COLO829 (cell line): ENCODE measurements at regions not wholly inside any gene's neighbourhood (a gene's known extent, or its start where the extent isn't known, plus 50 kb on each side); places are given as distances from the start of the nearest gene placed in this dataset.

ENCODE experiments used
- DNase-seq: peaks from one replicate; pipeline ENCODE4 v3.0.0; 2012; ENCODE audit warnings: low spot score

DNA sequence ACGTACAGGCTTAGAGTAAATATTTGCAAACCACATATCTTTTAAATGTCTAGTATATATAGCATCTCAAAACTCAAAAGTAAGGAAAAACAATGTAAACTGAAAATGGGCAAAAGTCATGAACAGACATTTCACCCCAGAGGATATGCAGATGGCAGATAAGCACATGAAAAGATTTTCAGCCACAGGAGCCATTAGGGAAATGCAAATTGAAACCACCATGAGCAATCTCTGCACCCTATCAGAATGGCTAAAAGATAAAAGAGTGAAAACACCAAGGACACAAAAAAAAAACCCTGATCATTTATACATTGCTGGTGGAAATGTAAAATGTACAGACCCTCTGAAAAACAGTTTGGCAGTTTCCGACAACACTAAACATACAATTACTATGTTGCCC, 292.7 kb downstream of the ZNF516 start:
- DNase-seq: no peak

DNA sequence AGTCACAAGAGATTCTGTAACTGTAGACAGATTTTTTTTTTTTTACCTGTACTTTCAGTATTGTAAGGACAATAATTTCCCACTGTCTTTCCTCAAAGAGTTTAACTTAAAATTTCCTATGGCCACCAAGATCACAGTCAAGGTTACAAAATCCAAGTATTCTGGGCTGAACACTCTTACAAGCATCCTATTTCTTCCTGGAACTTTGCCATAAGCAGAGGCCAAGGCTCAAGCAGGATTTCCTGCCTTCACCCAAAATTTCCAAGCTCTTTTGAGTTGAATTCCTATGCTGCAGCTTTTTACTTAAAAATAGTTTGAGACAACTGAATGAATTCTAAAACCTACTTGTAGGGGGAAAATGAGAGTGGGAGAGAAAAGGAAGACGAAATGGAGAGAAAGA, 299.4 kb downstream of the ZNF516 start:
- DNase-seq: no peak

DNA sequence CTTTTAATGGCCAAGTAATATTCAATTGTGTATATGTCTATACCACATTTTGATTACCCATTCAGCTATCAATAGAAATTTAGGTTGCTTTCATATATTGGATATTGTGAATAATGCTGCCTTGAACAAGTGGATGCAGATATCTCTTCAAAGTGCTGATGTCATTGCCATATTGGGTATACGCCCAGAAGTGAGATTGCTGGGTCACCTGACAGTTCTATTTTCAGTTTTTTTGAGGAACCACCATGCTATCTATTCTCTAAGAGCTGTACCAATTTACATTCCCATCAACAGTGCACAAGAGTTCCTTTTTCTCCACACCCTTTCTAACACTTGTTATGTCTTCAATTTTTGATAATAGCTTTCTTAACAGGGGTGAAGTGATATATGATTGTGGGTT, 306.9 kb downstream of the ZNF516 start:
- no peak for DNase-seq

DNA sequence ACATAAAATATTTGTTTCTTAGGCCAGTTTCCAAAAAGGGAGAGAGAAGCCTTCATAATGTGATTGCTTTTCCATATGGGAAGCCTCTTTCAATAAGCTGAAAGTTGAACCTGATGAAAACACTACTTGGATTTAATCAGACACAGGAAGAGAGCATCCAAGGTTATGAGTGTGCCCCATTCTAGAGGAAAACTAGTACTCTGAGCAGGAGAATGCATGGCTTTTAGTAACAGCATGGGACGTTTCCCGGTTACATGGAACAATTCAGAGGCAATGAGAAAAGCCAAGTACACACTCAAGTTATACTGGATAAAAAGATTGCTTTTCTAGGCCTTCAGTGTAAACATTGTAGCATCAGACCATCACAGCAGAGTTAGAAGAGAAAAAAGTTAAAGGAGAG, 315.8 kb downstream of the ZNF516 start:
- no peak for DNase-seq

DNA sequence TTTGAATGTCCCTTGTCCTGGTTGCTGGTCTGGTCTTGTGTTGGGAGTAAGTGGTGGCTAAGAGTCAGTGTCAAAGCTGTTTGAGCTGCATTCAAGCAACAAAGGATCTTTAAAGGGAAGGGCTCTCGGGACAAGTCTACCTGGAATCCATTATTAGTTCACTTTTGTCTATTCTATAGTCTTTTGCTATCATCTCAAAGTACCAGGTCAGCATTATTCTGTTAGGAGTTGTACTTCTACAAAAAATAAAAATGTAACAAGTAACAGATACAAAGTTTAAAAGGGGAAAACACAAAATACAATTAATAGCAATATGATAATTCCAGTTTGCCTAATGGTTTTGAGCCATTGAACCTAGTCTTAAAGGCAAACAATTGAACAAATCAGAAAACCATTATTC, 317.9 kb downstream of the ZNF516 start:
- no peak for DNase-seq

DNA sequence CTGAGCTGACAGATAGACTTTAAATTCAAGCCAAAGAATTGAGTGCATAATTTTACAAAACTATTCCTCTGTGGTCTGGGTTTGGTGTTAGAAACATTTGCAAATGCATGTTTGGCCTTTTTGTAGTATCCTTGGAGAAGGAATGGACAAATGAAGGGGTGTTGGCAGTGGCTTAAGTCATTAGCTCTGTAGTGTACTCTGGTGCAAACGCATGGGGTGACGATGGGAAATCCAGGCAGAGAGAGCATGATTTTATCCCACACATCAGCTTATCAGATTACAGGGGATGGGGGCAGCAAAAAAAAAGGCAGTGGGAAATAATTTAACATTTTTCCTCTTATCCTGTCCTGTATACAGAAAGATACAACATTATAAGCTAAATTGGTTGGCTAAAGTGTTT, 320.6 kb downstream of the ZNF516 start:
- no peak for DNase-seq

DNA sequence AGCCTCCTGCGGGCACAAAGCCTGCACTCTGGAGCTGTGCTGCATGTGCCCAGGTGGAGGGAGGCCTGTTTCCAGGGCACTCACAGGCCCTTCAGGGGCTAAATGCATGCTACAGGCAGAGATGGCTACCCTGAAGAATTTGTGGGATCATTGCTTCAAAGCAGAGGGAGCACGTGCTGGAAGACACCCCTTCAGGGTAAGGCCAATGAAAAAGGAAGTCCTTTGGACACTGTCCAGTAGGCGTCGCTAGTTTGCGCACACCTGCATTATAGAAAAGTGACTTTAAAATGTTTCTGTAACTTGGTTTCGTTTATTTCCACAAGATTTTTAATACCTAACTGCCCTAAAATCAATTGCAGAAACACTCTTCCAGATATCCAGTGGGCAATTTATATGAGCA, 325.3 kb downstream of the ZNF516 start:
- no peak for DNase-seq

DNA sequence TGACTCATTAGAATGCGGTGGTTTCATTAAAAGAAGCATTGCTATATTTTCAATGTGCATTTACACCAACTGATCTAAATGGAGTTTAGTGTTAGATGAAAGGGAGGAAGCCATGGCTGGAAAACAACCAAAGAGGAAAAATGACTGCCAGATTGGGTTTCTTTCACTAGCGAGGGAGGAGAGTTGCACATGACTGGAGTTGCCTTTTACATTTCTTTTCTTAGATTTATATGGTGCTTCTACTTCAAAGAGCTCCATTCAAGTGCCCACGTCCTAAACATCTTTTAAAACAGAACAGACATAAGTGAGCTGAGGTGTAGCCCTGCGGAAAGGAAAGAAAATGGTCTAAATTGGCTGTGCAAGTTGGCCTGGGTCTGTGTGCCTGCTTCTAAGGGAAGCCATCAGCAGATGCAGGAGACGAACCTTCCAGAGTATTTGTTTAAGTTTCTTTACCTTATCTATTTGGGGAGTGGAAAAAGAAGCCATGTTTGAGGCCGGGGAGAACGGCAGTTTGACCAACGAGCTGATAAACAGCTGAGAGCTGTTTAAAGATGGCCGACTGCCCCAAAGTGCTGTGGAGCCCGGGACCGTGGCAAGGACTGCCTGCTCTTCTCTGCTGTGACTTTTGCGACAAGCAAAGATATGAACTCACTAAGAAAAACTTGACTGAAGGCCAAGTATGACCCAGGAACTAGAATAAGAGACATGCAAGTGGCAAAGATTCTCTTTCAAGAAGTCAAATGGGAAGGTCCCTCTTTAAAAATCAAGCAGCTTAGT, 327.0 kb downstream of the ZNF516 start:
- peak; percentile 2 for DNase-seq

DNA sequence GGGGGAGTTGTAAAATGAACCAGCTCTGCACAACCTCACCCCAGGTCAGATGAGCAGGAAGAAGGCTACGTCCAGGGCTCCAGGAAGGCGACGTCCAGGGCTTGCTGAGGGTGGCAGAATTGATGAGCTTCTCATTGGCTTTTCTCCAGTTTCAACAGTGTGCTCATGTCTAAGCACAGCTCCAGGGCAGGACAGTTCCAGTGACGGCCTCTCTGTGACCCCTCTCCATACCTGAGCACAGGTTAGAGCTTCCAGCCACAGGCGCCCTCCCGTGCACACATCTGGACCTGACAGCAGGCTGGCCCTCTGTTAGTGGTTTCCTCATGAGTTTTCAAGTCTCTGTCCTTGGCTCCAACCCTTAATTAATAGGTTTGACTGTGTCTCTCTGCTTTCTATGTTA, 327.6 kb downstream of the ZNF516 start:
- DNase-seq: no peak

DNA sequence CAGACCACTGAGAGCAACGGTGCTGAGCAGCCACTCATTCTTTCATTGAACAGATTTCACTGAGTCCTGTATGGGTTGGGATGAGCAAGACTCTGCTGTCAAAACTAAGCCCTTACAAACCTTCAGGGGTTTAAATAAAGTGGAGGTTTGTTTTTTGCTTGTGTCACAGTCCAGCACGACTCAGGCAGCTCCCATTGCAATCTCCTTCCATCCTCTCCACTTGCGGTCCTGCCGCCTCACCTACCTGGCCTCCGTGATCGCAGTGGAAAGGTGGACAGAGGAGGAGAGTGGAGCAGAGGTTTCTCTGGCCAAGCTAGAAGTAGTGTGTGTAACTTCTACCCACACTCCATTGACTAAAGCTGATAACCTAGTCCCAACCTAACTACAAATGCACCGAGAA, 332.2 kb downstream of the ZNF516 start:
- DNase-seq: no peak

DNA sequence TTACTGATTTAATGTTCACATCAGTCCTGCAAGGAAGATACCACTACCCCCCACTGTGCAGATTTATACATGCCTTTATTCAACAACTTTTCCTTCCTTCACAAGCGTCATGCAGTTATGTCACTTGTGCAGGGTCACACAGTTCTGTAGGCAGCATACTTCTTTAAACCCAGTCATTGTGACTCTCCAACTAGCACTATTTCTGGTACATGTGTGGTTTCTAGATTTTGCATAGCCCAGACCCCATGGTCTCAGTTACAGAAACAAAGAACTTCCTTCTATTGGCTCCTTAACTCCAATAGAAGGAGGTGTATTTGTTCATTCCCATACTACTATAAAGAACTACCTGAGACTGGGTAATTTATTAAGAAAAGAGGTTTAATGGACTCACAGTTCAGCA, 333.1 kb downstream of the ZNF516 start:
- no peak for DNase-seq

DNA sequence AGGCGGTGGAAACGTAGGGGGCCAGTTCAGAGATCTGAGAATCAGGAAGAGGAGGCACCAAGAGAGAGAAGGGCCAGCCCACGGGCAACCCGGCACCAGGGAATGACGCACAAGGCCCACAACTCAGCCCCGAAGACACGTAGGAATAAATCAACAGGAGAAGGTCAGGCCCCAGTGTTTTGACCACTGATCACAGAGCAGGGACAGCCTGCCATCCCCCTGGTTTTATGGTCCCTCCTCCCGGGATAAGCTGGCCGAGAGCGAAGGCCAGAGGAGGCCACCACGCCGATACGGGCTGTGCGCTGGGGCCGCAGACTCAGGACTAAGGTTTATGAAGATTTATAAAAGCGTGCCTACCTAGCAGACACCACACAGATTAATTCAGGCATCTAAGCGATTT, 341.4 kb downstream of the ZNF516 start:
- DNase-seq: no peak

DNA sequence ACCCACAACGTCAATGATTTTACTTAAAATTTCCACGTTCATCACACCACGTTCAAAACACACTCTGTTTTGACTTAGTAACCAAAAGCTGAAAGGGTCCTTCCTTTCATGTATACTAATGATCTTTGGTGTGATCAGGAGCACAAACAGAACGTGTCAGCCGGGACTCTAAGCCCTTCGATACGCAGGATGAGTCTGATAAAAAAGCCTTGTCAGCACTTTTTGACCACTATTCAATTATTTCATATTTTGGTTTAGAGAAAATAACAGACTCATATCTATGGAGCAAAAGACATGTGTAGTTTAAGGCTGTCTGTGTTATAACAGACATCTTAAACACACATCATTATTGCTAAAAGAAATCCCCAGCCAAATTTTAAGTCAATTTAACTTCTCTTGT, 345.3 kb downstream of the ZNF516 start:
- DNase-seq: no peak

DNA sequence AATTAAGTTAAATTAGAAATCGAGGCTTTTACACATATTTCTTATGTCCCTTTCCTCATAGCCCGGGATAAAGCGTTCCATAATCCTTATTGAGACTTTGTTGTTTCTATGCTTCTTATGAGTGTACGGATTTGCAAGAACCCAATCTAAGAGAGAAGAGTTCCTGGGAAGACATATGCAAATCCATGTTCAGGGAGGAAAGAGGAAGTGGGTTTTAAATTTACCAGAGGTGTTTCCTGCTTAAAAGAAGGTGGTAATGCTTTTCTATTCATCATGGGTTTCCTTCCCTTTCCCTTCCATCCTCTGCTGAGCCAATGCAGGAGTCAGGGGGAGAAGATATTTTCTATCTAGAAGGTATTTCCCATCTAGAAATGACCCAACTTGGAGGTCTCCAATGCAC, 345.8 kb downstream of the ZNF516 start:
- no peak for DNase-seq

DNA sequence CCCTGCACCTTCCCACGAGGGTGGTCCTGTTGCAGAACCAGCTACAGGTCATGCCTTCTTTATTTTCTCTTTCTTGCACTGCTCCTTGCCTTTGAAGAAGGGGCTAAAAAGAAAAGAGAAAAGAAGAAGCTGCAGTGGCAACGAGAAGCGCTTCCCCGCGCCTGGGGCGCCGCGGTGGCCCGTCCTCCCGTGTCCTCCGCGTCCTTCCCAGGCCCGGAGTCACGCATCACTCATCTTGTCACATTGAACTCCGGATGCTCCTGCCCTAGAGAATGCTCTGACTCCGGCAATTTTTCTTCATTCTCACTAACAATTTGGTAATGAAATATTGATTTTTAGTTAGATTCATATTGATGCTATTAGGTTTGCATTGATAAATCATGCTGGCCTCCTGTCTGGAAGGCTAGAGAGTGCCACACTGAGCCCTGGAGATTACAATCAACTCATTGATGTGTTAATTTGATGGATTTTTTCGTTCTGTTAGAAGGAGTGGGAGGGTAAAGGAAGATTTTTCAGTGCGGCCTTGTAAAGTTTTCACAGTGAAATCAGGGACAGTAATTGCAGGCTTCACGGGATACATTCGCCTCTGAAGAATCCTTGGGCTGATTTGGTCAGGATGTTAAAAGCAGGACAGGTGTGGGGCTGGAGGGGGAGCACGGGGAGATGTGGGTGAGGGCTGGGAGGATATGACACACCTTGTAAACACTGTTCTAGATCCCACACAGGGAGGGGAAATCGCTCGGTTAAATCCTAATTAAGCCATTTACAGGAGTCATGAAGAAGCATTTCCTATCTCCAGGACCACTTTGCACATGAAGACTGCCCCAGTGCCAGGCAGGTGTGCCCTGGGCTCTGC, 349.3 kb downstream of the ZNF516 start:
- no peak for DNase-seq

DNA sequence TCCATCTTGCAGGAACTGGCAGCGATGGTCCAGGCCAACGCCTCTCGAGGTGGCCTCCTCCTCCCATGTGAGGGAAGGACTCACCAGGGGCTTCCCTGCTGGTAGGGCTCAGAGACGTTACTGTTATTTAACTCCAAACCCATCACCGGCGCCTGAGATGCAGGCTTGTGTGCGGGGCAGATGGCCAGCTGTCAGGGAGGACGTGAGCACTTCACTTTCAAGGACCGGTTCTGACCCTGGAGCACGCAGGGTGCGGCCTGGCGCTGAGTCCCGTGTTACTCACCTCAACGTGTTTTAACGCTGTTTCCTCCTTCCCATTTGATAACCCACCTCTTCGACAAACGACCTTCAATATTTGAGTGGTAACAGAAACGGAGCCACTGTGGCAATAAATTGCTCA, 350.2 kb downstream of the ZNF516 start:
- DNase-seq: no peak

DNA sequence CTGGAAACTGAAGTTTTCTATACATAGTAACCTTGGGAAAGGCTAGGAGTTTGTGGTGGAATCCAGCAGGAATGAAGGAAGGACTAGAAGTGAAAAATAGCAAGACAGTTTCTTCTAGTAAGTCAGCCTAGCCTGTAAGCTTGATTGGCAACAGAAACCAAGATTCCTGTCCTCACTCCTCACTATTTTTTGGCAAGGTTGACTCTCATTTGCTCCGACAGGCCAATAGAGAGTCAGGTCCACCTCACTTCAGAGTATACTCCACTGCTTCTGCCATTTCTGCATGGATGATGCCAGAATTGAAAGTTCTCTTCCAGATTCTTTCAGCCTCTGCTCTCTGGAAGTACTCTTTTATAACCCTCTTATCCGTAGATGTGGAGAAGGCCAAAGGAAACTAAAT, 352.4 kb downstream of the ZNF516 start:
- DNase-seq: no peak

DNA sequence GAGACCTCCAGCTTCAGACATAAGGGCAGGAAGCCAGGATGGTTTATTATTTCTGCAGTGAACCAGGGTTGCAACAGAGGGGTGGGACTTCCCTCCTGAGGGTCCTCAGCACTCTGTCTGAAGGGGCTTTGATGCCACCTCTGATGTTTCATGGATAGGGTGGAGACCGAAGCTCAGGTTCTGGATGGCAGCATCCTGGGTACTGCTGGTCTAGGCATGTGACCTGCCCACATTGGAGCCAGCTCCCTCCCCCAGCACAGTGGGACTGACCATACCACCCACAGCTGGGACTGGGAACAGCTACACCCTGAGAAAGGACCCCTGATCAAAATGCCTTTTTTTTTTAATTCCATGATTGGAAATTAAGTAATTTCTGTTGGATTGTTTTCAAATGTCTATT, 355.2 kb downstream of the ZNF516 start:
- DNase-seq: no peak

DNA sequence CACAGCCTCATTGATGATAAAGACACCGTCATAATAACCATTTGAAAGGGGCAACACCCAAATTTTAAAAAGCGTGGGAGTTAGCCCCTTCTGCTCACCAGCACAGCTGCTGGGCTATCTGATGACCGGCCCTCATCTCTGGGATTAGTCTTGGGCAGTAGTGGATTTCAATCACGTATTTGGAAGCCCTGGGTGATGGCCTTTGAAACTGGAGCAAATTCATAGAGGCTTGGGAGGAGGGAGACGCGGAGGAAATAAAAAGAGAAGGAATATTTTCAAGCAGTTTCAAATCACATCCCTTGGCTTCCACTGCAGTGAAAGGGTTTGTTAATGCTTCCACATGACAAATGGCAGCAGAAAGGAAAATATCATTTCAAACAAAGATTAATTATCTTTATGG, 357.8 kb downstream of the ZNF516 start:
- DNase-seq: no peak

DNA sequence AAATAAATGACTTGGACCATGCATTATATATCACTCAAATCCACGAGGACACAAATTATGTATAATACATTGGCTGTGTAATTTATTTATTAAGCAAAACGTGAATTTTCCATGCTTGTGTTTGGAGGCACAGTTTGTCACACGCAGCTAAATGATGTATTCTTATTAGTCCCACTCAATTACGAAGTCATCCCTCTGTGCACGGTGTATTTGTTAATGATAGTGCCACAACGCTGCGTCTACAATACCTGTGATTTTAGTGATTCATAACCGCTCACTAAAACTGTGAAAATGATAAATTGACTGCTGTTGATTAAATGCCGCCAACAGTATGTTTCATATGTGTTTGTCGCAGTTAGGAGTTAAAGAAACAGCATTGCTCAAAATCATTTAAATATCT, 358.3 kb downstream of the ZNF516 start:
- DNase-seq: no peak

DNA sequence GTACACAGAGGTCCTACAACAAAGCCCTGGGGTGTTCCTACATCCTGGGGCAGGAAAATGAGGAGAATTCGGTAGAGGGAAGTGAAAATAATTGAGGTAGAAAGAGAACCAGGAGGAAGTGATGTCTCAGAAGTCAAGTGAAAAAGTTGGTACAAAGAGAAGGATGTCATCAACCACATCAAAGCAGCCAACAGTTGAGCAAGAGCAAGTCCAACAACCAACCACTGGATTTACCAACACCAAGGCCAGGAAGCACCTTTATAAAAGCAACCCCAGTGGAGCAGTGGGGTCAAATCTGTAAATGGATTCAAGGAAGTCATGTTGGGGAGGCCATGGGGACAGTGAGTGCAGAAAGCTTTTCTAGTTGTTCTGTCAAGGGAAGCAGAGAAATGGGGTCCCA, 360.4 kb downstream of the ZNF516 start:
- no peak for DNase-seq

DNA sequence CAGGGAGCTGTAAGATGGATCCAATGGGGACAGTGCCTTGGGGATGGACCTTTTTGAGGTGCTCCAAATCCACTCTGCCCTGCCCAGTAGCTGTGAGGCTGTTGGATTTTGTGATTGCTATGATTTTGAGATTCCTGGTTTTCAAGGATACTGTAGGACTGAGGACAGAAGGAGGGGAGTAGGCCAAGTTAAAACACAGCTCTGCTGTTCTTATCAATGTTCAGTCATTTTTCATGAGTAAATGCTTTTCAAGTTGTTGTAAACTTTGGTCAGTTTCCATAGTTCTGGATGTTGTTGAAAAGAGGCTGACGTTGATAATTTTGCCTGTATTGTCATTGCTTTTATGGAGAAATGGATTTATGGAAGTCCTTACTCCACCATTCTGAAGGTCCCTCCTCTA, 361.2 kb downstream of the ZNF516 start:
- DNase-seq: no peak

DNA sequence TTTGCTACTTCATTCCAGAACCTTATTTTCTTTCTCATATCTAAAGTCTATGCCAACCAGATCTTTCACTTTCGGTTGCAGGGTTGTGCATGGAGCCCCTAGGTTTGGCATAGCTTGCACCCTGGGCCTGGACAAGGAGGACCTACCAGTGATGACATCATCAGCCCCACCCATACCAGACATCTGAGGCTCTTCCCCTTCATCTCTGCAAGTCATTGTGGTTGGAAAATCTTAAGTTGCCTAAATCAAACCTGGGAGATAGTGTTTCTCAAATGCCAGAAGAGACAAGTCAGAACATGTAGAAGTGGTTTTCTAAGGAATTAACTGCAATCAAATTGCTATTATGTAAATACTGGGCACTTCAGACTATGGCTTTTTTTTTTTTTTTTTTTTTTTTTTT, 363.3 kb downstream of the ZNF516 start:
- DNase-seq: no peak

DNA sequence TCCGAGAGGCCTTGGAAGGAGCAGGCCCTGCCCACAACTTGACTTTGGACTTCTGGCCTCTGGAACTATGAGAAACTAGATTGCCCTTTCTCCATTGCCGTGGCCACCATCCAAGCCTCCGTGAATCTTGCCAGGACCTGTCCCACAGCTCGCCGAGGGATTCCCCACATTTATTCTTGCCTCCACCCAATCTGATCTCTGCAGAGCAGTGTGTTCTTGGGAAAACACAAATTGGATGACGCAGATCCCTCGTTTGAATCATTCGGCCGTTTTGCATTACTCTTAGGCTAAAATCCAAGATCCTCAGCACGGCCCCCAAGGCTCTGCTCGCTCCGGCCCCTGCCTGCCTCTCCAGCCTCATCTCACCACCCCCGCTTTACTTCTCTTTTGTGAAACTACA, 364.2 kb downstream of the ZNF516 start:
- DNase-seq: no peak
